Erythroblast (primary cell): ENCODE measurements at regions not wholly inside any gene's neighbourhood (a gene's known extent, or its start where the extent isn't known, plus 50 kb on each side); places are given as distances from the start of the nearest gene placed in this dataset.

Source experiments
- DNase-seq, 2 experiments: peaks; one replicate each; lab custom pipeline; 2025; lab: John Stamatoyannopoulos, UW
- GATA1 ChIP-seq: IDR thresholded peaks from 2 replicates; pipeline ENCODE4 v1.6.1; 2011; ENCODE audit warnings: low read depth, mild to moderate bottlenecking, control low read depth, low read length, moderate library complexity
- POLR2A ChIP-seq: IDR thresholded peaks from 2 replicates; pipeline ENCODE4 v1.6.1; 2011; ENCODE audit warnings: mild to moderate bottlenecking, low read length

- TF ChIP-seq GATA1, result no peak
- TF ChIP-seq POLR2A, result no peak
- DNase-seq, result no peak
Measured at GRCh38 chr4:174111422-174111821, 172.0 kb downstream of the FBXO8 start.

GRCh38 chr4:174110180-174110579, 173.3 kb downstream of the FBXO8 start:
- no peak for TF ChIP-seq POLR2A
- TF ChIP-seq GATA1, result no peak
- DNase-seq, result no peak

GRCh38 chr4:174107746-174108354, 175.6 kb downstream of the FBXO8 start:
- peak in 1 of 2 experiments; percentile 9 for DNase-seq
- TF ChIP-seq GATA1 (no peak), POLR2A (no peak)

GRCh38 chr4:174105202-174105601, 178.3 kb downstream of the FBXO8 start:
- DNase-seq, result no peak

GRCh38 chr4:174100910-174101309, 182.6 kb downstream of the FBXO8 start:
- no peak for DNase-seq
- no peak for TF ChIP-seq POLR2A
- no peak for TF ChIP-seq GATA1

More at GRCh38 chr4:174105202-174105601, 178.3 kb downstream of the FBXO8 start:
- TF ChIP-seq POLR2A, result no peak
- TF ChIP-seq GATA1, result no peak

GRCh38 chr4:174099712-174100111, 183.8 kb downstream of the FBXO8 start:
- DNase-seq, result no peak
- no peak for TF ChIP-seq POLR2A
- no peak for TF ChIP-seq GATA1

GRCh38 chr4:174096999-174097398, 186.5 kb downstream of the FBXO8 start:
- TF ChIP-seq GATA1 (no peak), POLR2A (no peak)
- DNase-seq, result no peak

GRCh38 chr4:174096456-174096855, 187.0 kb downstream of the FBXO8 start:
- DNase-seq, result no peak
- no peak for TF ChIP-seq POLR2A
- no peak for TF ChIP-seq GATA1

GRCh38 chr4:174091130-174091529, 192.3 kb downstream of the FBXO8 start:
- no peak for DNase-seq
- TF ChIP-seq POLR2A, result no peak
- no peak for TF ChIP-seq GATA1

- TF ChIP-seq GATA1, result no peak
- DNase-seq, result no peak
Measured at GRCh38 chr4:174089711-174090110, 193.8 kb downstream of the FBXO8 start.

GRCh38 chr4:174088795-174089194, 194.7 kb downstream of the FBXO8 start:
- TF ChIP-seq POLR2A (no peak), GATA1 (no peak)

GRCh38 chr4:174086829-174087799, 196.4 kb downstream of the FBXO8 start:
- TF ChIP-seq GATA1 (no peak), POLR2A (no peak)
- DNase-seq, result no peak

More at GRCh38 chr4:174088795-174089194, 194.7 kb downstream of the FBXO8 start:
- DNase-seq, result no peak

GRCh38 chr4:174084981-174085380, 198.5 kb downstream of the FBXO8 start:
- TF ChIP-seq POLR2A, result no peak
- TF ChIP-seq GATA1, result no peak
- DNase-seq, result no peak

- no peak for TF ChIP-seq GATA1
- TF ChIP-seq POLR2A, result no peak
- DNase-seq, result no peak
Measured at GRCh38 chr4:174084542-174084941, 198.9 kb downstream of the FBXO8 start.
